CD4-positive, CD25-positive, alpha-beta regulatory T cell (primary cell): ENCODE measurements at regions not wholly inside any gene's neighbourhood (a gene's known extent, or its start where the extent isn't known, plus 50 kb on each side); places are given as distances from the start of the nearest gene placed in this dataset.

Experiments
- ATAC-seq, 2 donors: fragments of 150-1000 bp; cut with Tn5 transposase; one replicate each; pipeline ENCODE4 v1.10.0; 2021; ENCODE audit warnings: low read depth in 2 of 2, moderate number of reproducible peaks in 2 of 2, moderate library complexity in 1 of 2
- DNase-seq, 3 donors: peaks; one replicate each; pipeline versions ENCODE4 v3.0.0 to v3.0.0-alpha.2; 2012 to 2022; ENCODE audit warnings: mixed read lengths in 1 of 3
- H3K27ac ChIP-seq: one replicate; pipeline ENCODE4 v1.7.0; 2013; ENCODE audit warnings: mild to moderate bottlenecking, low read length; ENCODE audit not compliant: insufficient read depth, poor library complexity, severe bottlenecking
- H3K27me3 ChIP-seq: one replicate; pipeline ENCODE4 v1.7.0; 2013; ENCODE audit warnings: low read length; ENCODE audit not compliant: control insufficient read depth, insufficient read depth
- H3K36me3 ChIP-seq: one replicate; pipeline ENCODE4 v1.7.0; 2013; ENCODE audit warnings: mild to moderate bottlenecking, low read length, moderate library complexity; ENCODE audit not compliant: control insufficient read depth, insufficient read depth
- H3K4me1 ChIP-seq: 2 replicates; pipeline ENCODE4 v1.7.0; 2013; ENCODE audit warnings: mild to moderate bottlenecking, low read length; ENCODE audit not compliant: insufficient read depth, control insufficient read depth, poor library complexity, severe bottlenecking
- H3K4me3 ChIP-seq: one replicate; pipeline ENCODE4 v1.7.0; 2013; ENCODE audit warnings: low read depth, mild to moderate bottlenecking, low read length, moderate library complexity
- H3K9me3 ChIP-seq, 2 experiments: 1 replicate in 1 of 2; 2 replicates in 1 of 2; pipeline ENCODE4 v1.7.0; 2013; ENCODE audit warnings: low read length in 2 of 2, mild to moderate bottlenecking in 1 of 2, moderate library complexity in 1 of 2; ENCODE audit not compliant: control insufficient read depth in 2 of 2
- H3K27ac Mint-ChIP-seq, 3 donors: one replicate each; pipeline ENCODE4 v1.8.0; 2020 to 2022; ENCODE audit warnings: mild to moderate bottlenecking in 3 of 3, mixed read lengths in 3 of 3, moderate library complexity in 2 of 3
- H3K27me3 Mint-ChIP-seq: one replicate; pipeline ENCODE4 v1.8.0; 2022; ENCODE audit warnings: mild to moderate bottlenecking, mixed read lengths
- H3K36me3 Mint-ChIP-seq: one replicate; pipeline ENCODE4 v1.8.0; 2020; ENCODE audit warnings: mixed read lengths
- H3K4me1 Mint-ChIP-seq, 4 donors: one replicate each; pipeline ENCODE4 v1.8.0; 2020 to 2022; ENCODE audit warnings: mixed read lengths in 4 of 4, mild to moderate bottlenecking in 1 of 4
- H3K4me3 Mint-ChIP-seq, 4 donors: one replicate each; pipeline ENCODE4 v1.8.0; 2020 to 2022; ENCODE audit warnings: mild to moderate bottlenecking in 4 of 4, mixed read lengths in 4 of 4, moderate library complexity in 3 of 4
- H3K9me3 Mint-ChIP-seq, 7 donors: one replicate each; pipeline ENCODE4 v1.8.0; 2020 to 2022; ENCODE audit warnings: mixed read lengths in 7 of 7, mild to moderate bottlenecking in 3 of 7, moderate library complexity in 2 of 7

- no peaks in the 10 kb centered on the region for H3K9me3 Mint-ChIP-seq
- Histone ChIP-seq H3K4me3 (no peak overlapping the region), H3K9me3 (no peaks in the 10 kb centered on the region), H3K27ac (no peak overlapping the region), H3K27me3 (no peaks in the 10 kb centered on the region), H3K4me1 (peaks cover 13% of the 10 kb centered on the region), H3K36me3 (no peaks in the 10 kb centered on the region)
- no peak overlapping the region for H3K4me3 Mint-ChIP-seq
- peaks cover 9% of the 10 kb centered on the region for H3K27me3 Mint-ChIP-seq
- no peaks in the 10 kb centered on the region for H3K36me3 Mint-ChIP-seq
- H3K27ac Mint-ChIP-seq, result peak overlapping the region in 1 of 3 donors; percentile 42
- H3K4me1 Mint-ChIP-seq, result peaks cover 5 to 18% (median 11%) of the 10 kb centered on the region in 4 donors
- DNase-seq (no peak), ATAC-seq (no peak)
These were observed 254.9 kb downstream of the DLEU7 start for GRCh38 chr13:50588491-50589130.

GRCh38 chr13:50589139-50589538 is 254.4 kb downstream of the DLEU7 start:
- ATAC-seq (no peak), DNase-seq (no peak)
- no peaks in the 10 kb centered on the region for H3K9me3 Mint-ChIP-seq
- no peaks in the 10 kb centered on the region for H3K9me3 ChIP-seq
- peaks cover 18% of the 10 kb centered on the region for H3K4me1 ChIP-seq
- H3K36me3 ChIP-seq, result no peaks in the 10 kb centered on the region
- no peaks in the 10 kb centered on the region for H3K27me3 ChIP-seq
- H3K36me3 Mint-ChIP-seq, result no peaks in the 10 kb centered on the region
- H3K27ac ChIP-seq, result no peak overlapping the region
- H3K4me3 ChIP-seq, result no peak overlapping the region
- peaks cover 5 to 23% (median 13%) of the 10 kb centered on the region in 4 donors for H3K4me1 Mint-ChIP-seq
- H3K27me3 Mint-ChIP-seq, result peaks cover 5% of the 10 kb centered on the region
- H3K27ac Mint-ChIP-seq, result peak overlapping the region in 2 of 3 donors; percentile 8 to 42
- H3K4me3 Mint-ChIP-seq, result no peak overlapping the region

GRCh38 chr13:50589651-50590054 is 253.8 kb downstream of the DLEU7 start:
- H3K27ac Mint-ChIP-seq, result peak overlapping the region in 2 of 3 donors; percentile 8 to 42

GRCh38 chr13:50592412-50593155 is 250.9 kb downstream of the DLEU7 start:
- H3K27me3 Mint-ChIP-seq, result no peaks in the 10 kb centered on the region
- no peaks in the 10 kb centered on the region for H3K36me3 Mint-ChIP-seq
- Histone ChIP-seq H3K4me1 (peaks cover 47% of the 10 kb centered on the region), H3K36me3 (no peaks in the 10 kb centered on the region), H3K9me3 (no peaks in the 10 kb centered on the region), H3K27me3 (no peaks in the 10 kb centered on the region), H3K27ac (no peak overlapping the region), H3K4me3 (peak overlapping the region; percentile 38)
- DNase-seq (no peak), ATAC-seq (no peak)
- peak overlapping the region in 1 of 3 donors; percentile 57 for H3K27ac Mint-ChIP-seq
- peak overlapping the region in 1 of 4 donors; percentile 27 for H3K4me3 Mint-ChIP-seq
- H3K4me1 Mint-ChIP-seq, result peaks cover 10 to 53% (median 30%) of the 10 kb centered on the region in 4 donors
- H3K9me3 Mint-ChIP-seq, result no peaks in the 10 kb centered on the region

More at GRCh38 chr13:50589651-50590054, 253.8 kb downstream of the DLEU7 start:
- H3K27me3 ChIP-seq, result no peaks in the 10 kb centered on the region
- no peaks in the 10 kb centered on the region for H3K9me3 Mint-ChIP-seq
- no peak overlapping the region for H3K4me3 ChIP-seq
- no peaks in the 10 kb centered on the region for H3K36me3 ChIP-seq
- H3K36me3 Mint-ChIP-seq, result no peaks in the 10 kb centered on the region
- H3K4me1 Mint-ChIP-seq, result peaks cover 5 to 27% (median 14%) of the 10 kb centered on the region in 4 donors
- no peaks in the 10 kb centered on the region for H3K27me3 Mint-ChIP-seq
- no peak for ATAC-seq
- H3K4me3 Mint-ChIP-seq, result no peak overlapping the region
- DNase-seq, result no peak
- H3K9me3 ChIP-seq, result no peaks in the 10 kb centered on the region
- no peak overlapping the region for H3K27ac ChIP-seq
- H3K4me1 ChIP-seq, result peaks cover 22% of the 10 kb centered on the region

- DNase-seq (no peak), ATAC-seq (no peak)
- no peaks in the 10 kb centered on the region for H3K27me3 ChIP-seq
- H3K36me3 Mint-ChIP-seq, result no peaks in the 10 kb centered on the region
- peak overlapping the region; percentile 38 for H3K4me3 ChIP-seq
- no peaks in the 10 kb centered on the region for H3K27me3 Mint-ChIP-seq
- H3K27ac ChIP-seq, result no peak overlapping the region
- no peaks in the 10 kb centered on the region for H3K9me3 Mint-ChIP-seq
- H3K4me3 Mint-ChIP-seq, result peak overlapping the region in 2 of 4 donors; percentile 27 to 60
- H3K36me3 ChIP-seq, result no peaks in the 10 kb centered on the region
- H3K4me1 Mint-ChIP-seq, result peaks cover 10 to 57% (median 34%) of the 10 kb centered on the region in 4 donors
- H3K27ac Mint-ChIP-seq, result peak overlapping the region in 2 of 3 donors; percentile 57 to 90
- no peaks in the 10 kb centered on the region for H3K9me3 ChIP-seq
- peaks cover 47% of the 10 kb centered on the region for H3K4me1 ChIP-seq
These were observed 250.3 kb downstream of the DLEU7 start for GRCh38 chr13:50593207-50593606.

- DNase-seq, result peak in 1 of 3 donors; percentile 55
- Mint-ChIP-seq H3K4me3 (peak overlapping the region in 3 of 4 donors; percentile 63 to 83 (median 66)), H3K27ac (peak overlapping the region; percentile 76 to 87 (median 76)), H3K9me3 (no peaks in the 10 kb centered on the region), H3K4me1 (peaks cover 10 to 58% (median 35%) of the 10 kb centered on the region in 4 donors), H3K36me3 (no peaks in the 10 kb centered on the region), H3K27me3 (no peaks in the 10 kb centered on the region)
- Histone ChIP-seq H3K36me3 (no peaks in the 10 kb centered on the region), H3K4me1 (peaks cover 47% of the 10 kb centered on the region), H3K27ac (peak overlapping the region; percentile 59), H3K9me3 (no peaks in the 10 kb centered on the region), H3K4me3 (peak overlapping the region; percentile 48), H3K27me3 (no peaks in the 10 kb centered on the region)
- peak; percentile 62 to 69 for ATAC-seq
These were observed 249.0 kb downstream of the DLEU7 start for GRCh38 chr13:50594276-50595051.

- no peak for ATAC-seq
- H3K27me3 Mint-ChIP-seq, result no peaks in the 10 kb centered on the region
- H3K9me3 ChIP-seq, result no peaks in the 10 kb centered on the region
- H3K9me3 Mint-ChIP-seq, result no peaks in the 10 kb centered on the region
- peak overlapping the region; percentile 17 for H3K4me3 ChIP-seq
- H3K27me3 ChIP-seq, result no peaks in the 10 kb centered on the region
- H3K4me3 Mint-ChIP-seq, result peak overlapping the region in 3 of 4 donors; percentile 63 to 83 (median 66)
- no peaks in the 10 kb centered on the region for H3K36me3 ChIP-seq
- H3K4me1 ChIP-seq, result peaks cover 47% of the 10 kb centered on the region
- no peak for DNase-seq
- H3K27ac Mint-ChIP-seq, result peak overlapping the region; percentile 73 to 87 (median 76)
- H3K4me1 Mint-ChIP-seq, result peaks cover 10 to 58% (median 35%) of the 10 kb centered on the region in 4 donors
- no peak overlapping the region for H3K27ac ChIP-seq
- H3K36me3 Mint-ChIP-seq, result no peaks in the 10 kb centered on the region
These were observed 248.3 kb downstream of the DLEU7 start for GRCh38 chr13:50595196-50595595.
